Small intestine (tissue), 7 donors: ENCODE measurements at regions not wholly inside any gene's neighbourhood (a gene's known extent, or its start where the extent isn't known, plus 50 kb on each side); places are given as distances from the start of the nearest gene placed in this dataset.

ENCODE experiments used
- DNase-seq, 2 donors: peaks; one replicate each; pipeline versions ENCODE4 v3.0.0 to v3.0.0-alpha.2; 2013
- FAIRE-seq: peaks from 2 replicates; lab custom pipeline; 2012; peaks lifted over from hg19 to GRCh38; lab: Jason Lieb, UNC
- H3K27ac ChIP-seq, 3 donors: one replicate each; pipeline ENCODE4 v1.5.1; 2013; ENCODE audit warnings: low read length in 2 of 3, mild to moderate bottlenecking in 2 of 3, control low read depth in 1 of 3, inconsistent platforms in 1 of 3, low read depth in 1 of 3, moderate library complexity in 1 of 3
- H3K27me3 ChIP-seq, 3 donors: one replicate each; pipeline ENCODE4 v1.6.1; 2013; ENCODE audit warnings: low read length in 3 of 3, inconsistent platforms in 1 of 3; ENCODE audit not compliant: control insufficient read depth in 3 of 3, insufficient read depth in 3 of 3
- H3K36me3 ChIP-seq, 3 donors: one replicate each; pipeline ENCODE4 v1.6.1; 2013; ENCODE audit warnings: low read length in 3 of 3, inconsistent platforms in 1 of 3, low read depth in 1 of 3, mild to moderate bottlenecking in 1 of 3, moderate library complexity in 1 of 3; ENCODE audit not compliant: control insufficient read depth in 3 of 3, insufficient read depth in 2 of 3
- H3K4me1 ChIP-seq, 3 donors: one replicate each; pipeline ENCODE4 v1.6.1; 2013; ENCODE audit warnings: low read length in 2 of 3, inconsistent platforms in 1 of 3, low read depth in 1 of 3, mild to moderate bottlenecking in 1 of 3, moderate library complexity in 1 of 3; ENCODE audit not compliant: control insufficient read depth in 3 of 3, insufficient read depth in 2 of 3
- H3K4me3 ChIP-seq, 3 donors: one replicate each; pipeline ENCODE4 v1.5.1; 2013; ENCODE audit warnings: low read length in 3 of 3, control low read depth in 1 of 3, inconsistent platforms in 1 of 3, low read depth in 1 of 3, mild to moderate bottlenecking in 1 of 3, moderate library complexity in 1 of 3
- H3K9me3 ChIP-seq, 2 donors: one replicate each; pipeline ENCODE4 v1.6.1; 2013; ENCODE audit warnings: low read depth in 1 of 2, low read length in 1 of 2; ENCODE audit not compliant: control insufficient read depth in 2 of 2, insufficient read depth in 1 of 2
- WGBS, 3 donors: extraction: QIAGEN DNeasy Blood & Tissue Kit; methylation state at CpG; one replicate each; pipeline ENCODE4 v1.1.7; 2013; 5-methylcytosine and 5-hydroxymethylcytosine counted together
- donor health status: healthy with polysubstance abuse.
- donor health status: control.
- donor health status: control.
- donor health status: Bipolar disorder and iron deficiency.
- donor health status: healthy.

- FAIRE-seq, result no peak
Observed at GRCh38 chr2:217449444-217449843, 553.4 kb downstream of the TNS1 start.

DNA sequence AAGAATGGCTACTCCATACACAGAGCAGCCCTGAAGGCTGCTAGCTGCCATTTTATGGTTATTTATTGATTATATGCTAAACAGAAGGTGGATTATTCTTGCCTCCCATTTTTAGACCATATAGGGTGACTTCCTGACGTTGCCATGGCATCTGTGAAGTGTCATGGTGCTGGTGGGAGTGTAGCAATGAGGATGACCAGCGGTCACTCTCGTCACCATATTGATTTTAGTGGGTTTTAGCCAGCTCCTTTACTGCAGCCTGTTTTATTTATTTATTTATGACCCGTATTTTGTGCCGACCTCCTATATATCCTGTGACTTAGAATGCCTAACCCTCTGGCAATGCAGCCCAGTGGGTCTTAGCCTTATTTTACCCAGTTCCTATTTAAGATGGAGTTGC is 553.9 kb downstream of the TNS1 start:
- FAIRE-seq (no peak), DNase-seq (no peak)
- H3K36me3 ChIP-seq, result no peaks in the 10 kb centered on the region
- no peaks in the 10 kb centered on the region for H3K4me1 ChIP-seq
- WGBS, 3 donors, result 86 to 90% (median 88%) methylated on average over 5 of the region's 5 CpGs
- H3K27ac ChIP-seq, result no peak overlapping the region
- H3K27me3 ChIP-seq, result no peaks in the 10 kb centered on the region
- H3K4me3 ChIP-seq, result no peak overlapping the region
- no peaks in the 10 kb centered on the region for H3K9me3 ChIP-seq

More at GRCh38 chr2:217449444-217449843, 553.4 kb downstream of the TNS1 start:
- DNase-seq, result no peak
- H3K27me3 ChIP-seq, result no peaks in the 10 kb centered on the region
- no peak overlapping the region for H3K4me3 ChIP-seq
- no peaks in the 10 kb centered on the region for H3K36me3 ChIP-seq
- H3K27ac ChIP-seq, result no peak overlapping the region
- H3K9me3 ChIP-seq, result no peaks in the 10 kb centered on the region
- WGBS, 3 donors, result 85 to 88% (median 87%) methylated on average over 8 of the region's 8 CpGs
- H3K4me1 ChIP-seq, result no peaks in the 10 kb centered on the region

GRCh38 chr2:217445723-217446122 is 557.1 kb downstream of the TNS1 start:
- H3K4me3 ChIP-seq, result no peak overlapping the region
- no peaks in the 10 kb centered on the region for H3K9me3 ChIP-seq
- no peaks in the 10 kb centered on the region for H3K4me1 ChIP-seq
- H3K36me3 ChIP-seq, result no peaks in the 10 kb centered on the region
- FAIRE-seq, result no peak
- 67 to 89% (median 89%) methylated on average over 4 of the region's 4 CpGs for WGBS, 3 donors
- no peak overlapping the region for H3K27ac ChIP-seq
- DNase-seq, result no peak
- H3K27me3 ChIP-seq, result no peaks in the 10 kb centered on the region

DNA sequence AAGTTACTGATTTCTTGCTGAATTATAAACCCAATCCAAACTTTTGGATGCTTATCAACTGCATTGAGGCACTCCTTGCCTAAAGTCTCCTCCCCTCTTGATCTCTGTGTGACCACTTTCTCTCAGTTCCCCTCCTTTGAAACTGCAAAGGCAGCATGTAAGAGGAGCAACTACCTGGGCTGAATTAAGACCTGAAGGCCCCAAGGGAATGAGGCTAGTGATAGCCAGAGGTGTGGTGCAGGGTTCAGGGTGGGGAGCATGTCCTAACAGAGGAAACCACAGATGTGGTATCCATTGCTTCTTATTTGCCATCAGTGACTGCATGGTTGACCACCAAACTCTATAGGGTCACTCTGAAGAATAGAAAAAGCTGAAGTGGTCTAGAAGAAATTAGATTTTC is 557.9 kb downstream of the TNS1 start:
- H3K27ac ChIP-seq, result no peak overlapping the region
- no peak overlapping the region for H3K4me3 ChIP-seq
- no peaks in the 10 kb centered on the region for H3K4me1 ChIP-seq
- H3K36me3 ChIP-seq, result no peaks in the 10 kb centered on the region
- DNase-seq (no peak), FAIRE-seq (no peak)
- no peaks in the 10 kb centered on the region for H3K9me3 ChIP-seq
- no peaks in the 10 kb centered on the region for H3K27me3 ChIP-seq

DNA sequence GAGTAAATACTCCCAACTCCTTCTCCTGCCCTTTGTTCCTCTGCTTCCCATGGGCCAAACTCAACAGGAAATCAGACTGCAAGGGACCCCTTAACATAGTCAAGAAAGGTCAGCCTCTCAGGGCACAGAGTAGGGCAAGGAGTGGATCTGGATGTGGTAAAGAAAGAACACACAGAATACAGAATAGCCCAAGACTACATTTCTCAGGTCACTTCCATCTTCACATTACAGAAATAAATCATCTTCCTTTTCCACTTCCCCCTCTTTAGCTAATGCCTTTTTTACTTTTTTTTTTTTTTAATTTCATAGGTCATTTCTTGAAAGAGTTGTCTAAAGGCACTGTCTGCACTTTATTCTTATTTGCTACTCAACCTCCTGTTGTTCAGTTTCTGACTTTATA is 558.3 kb downstream of the TNS1 start:
- Histone ChIP-seq H3K36me3 (no peaks in the 10 kb centered on the region), H3K27me3 (no peaks in the 10 kb centered on the region), H3K9me3 (no peaks in the 10 kb centered on the region), H3K4me1 (peaks cover 0 to 3% (median 0%) of the 10 kb centered on the region in 3 donors), H3K4me3 (no peak overlapping the region), H3K27ac (no peak overlapping the region)
- FAIRE-seq (no peak), DNase-seq (no peak)

- WGBS, 3 donors, result 83 to 92% (median 83%) methylated on average over 1 of the region's 1 CpG
- FAIRE-seq (no peak), DNase-seq (no peak)
- H3K36me3 ChIP-seq, result no peaks in the 10 kb centered on the region
- peaks cover 0 to 3% (median 0%) of the 10 kb centered on the region in 3 donors for H3K4me1 ChIP-seq
- H3K4me3 ChIP-seq, result no peak overlapping the region
- H3K27me3 ChIP-seq, result no peaks in the 10 kb centered on the region
- H3K9me3 ChIP-seq, result no peaks in the 10 kb centered on the region
- no peak overlapping the region for H3K27ac ChIP-seq
Observed at GRCh38 chr2:217443601-217444000, 559.2 kb downstream of the TNS1 start.

DNA sequence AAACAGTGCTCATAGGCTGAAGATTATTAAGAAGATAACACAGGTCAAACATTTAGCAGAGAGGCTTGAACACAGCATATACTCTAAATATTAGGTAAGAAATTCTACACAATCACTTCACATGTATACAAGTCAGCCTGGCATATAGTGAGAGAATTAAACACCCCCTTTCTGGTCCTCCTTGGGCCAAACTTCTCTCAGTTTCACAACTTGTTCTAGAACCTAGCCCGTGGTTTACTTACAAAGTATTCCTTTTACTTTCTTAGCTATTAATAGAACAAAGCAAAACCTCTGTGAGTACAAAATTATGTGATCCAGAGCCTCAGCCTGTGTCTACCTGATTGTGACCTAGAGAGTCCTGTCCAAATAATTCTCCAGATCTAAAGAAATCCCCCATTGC is 562.8 kb downstream of the TNS1 start:
- WGBS, 3 donors, result 47 to 55% (median 51%) methylated on average over 1 of the region's 1 CpG

GRCh38 chr2:217438821-217439220 is 564.0 kb downstream of the TNS1 start:
- peaks cover 0 to 25% (median 16%) of the 10 kb centered on the region in 3 donors for H3K4me1 ChIP-seq
- H3K4me3 ChIP-seq, result no peak overlapping the region
- FAIRE-seq, result no peak
- WGBS, 3 donors, result 88 to 91% (median 90%) methylated on average over 1 of the region's 1 CpG
- H3K9me3 ChIP-seq, result no peaks in the 10 kb centered on the region
- H3K27me3 ChIP-seq, result no peaks in the 10 kb centered on the region
- H3K36me3 ChIP-seq, result no peaks in the 10 kb centered on the region
- DNase-seq, result no peak
- peak overlapping the region in 1 of 3 donors; percentile 24 for H3K27ac ChIP-seq

More for the DNA sequence above, 562.8 kb downstream of the TNS1 start:
- Histone ChIP-seq H3K27ac (no peak overlapping the region), H3K36me3 (no peaks in the 10 kb centered on the region), H3K4me3 (no peak overlapping the region), H3K9me3 (no peaks in the 10 kb centered on the region), H3K27me3 (no peaks in the 10 kb centered on the region), H3K4me1 (peaks cover 0 to 18% (median 12%) of the 10 kb centered on the region in 3 donors)
- no peak for DNase-seq
- no peak for FAIRE-seq

GRCh38 chr2:217438136-217438535 is 564.7 kb downstream of the TNS1 start:
- WGBS, 3 donors, result 83 to 94% (median 86%) methylated on average over 5 of the region's 5 CpGs
- DNase-seq (no peak), FAIRE-seq (no peak)
- Histone ChIP-seq H3K4me1 (peaks cover 0 to 32% (median 16%) of the 10 kb centered on the region in 3 donors), H3K27ac (peak overlapping the region in 1 of 3 donors; percentile 5), H3K27me3 (no peaks in the 10 kb centered on the region), H3K4me3 (no peak overlapping the region), H3K9me3 (no peaks in the 10 kb centered on the region), H3K36me3 (no peaks in the 10 kb centered on the region)
